ENCODE measurements at regions not wholly inside any gene's neighbourhood (a gene's known extent, or its start where the extent isn't known, plus 50 kb on each side); places are given as distances from the start of the nearest gene placed in this dataset.
A peak's percentile ranks its signal among the peaks of the same experiment; 100 is the strongest.
"Not testable (repeated sequence)": the region's sequence is repeated elsewhere in the genome, so short reads cannot be mapped to it uniquely, and the experiment has no call there.

- DNase-seq, result not testable (repeated sequence)
These were observed 61.1 kb downstream of the DEFB131A start for GRCh38 chr4:9505341-9505740.

- not testable (repeated sequence) for DNase-seq
These were observed 62.5 kb downstream of the DEFB131A start for GRCh38 chr4:9506672-9507071.

GRCh38 chr4:9512941-9513340 lies 68.7 kb downstream of the DEFB131A start:
- DNase-seq, result not testable (repeated sequence)

GRCh38 chr4:9519631-9520030 lies 75.4 kb downstream of the DEFB131A start:
- not testable (repeated sequence) for DNase-seq

- DNase-seq, result not testable (repeated sequence)
These were observed 78.7 kb downstream of the DEFB131A start for GRCh38 chr4:9522903-9523302.

GRCh38 chr4:9524406-9524805 lies 80.2 kb downstream of the DEFB131A start:
- not testable (repeated sequence) for DNase-seq

- DNase-seq, result peak; percentile 32
These were observed 88.1 kb downstream of the DEFB131A start for GRCh38 chr4:9532134-9532862.

GRCh38 chr4:9532863-9533192 lies 88.6 kb downstream of the DEFB131A start:
- not testable (repeated sequence) for DNase-seq

- not testable (repeated sequence) for DNase-seq
These were observed 92.9 kb downstream of the DEFB131A start for GRCh38 chr4:9537101-9537500.

GRCh38 chr4:9539939-9540520 lies 95.8 kb downstream of the DEFB131A start:
- not testable (repeated sequence) for DNase-seq

- DNase-seq, result not testable (repeated sequence)
These were observed 97.2 kb downstream of the DEFB131A start for GRCh38 chr4:9541388-9541915.

- DNase-seq, result not testable (repeated sequence)
These were observed 100.6 kb downstream of the DEFB131A start for GRCh38 chr4:9544851-9545250.

- DNase-seq, result not testable (repeated sequence)
These were observed 103.3 kb downstream of the DEFB131A start for GRCh38 chr4:9547470-9547869.

GRCh38 chr4:9556076-9556475 lies 111.9 kb downstream of the DEFB131A start:
- not testable (repeated sequence) for DNase-seq

- DNase-seq, result not testable (repeated sequence)
These were observed 133.7 kb downstream of the DEFB131A start for GRCh38 chr4:9577869-9578268.

GRCh38 chr4:9582880-9583279 lies 138.7 kb downstream of the DEFB131A start:
- DNase-seq, result not testable (repeated sequence)

- no peak for DNase-seq
These were observed 147.8 kb downstream of the DEFB131A start for GRCh38 chr4:9592010-9592409.

- DNase-seq, result no peak
These were observed 150.7 kb downstream of the DEFB131A start for GRCh38 chr4:9594948-9595347.

GRCh38 chr4:9595531-9595930 lies 151.3 kb downstream of the DEFB131A start:
- DNase-seq, result peak; percentile 68

- no peak for DNase-seq
These were observed 155.1 kb downstream of the DEFB131A start for GRCh38 chr4:9599266-9599665.

- DNase-seq, result no peak
These were observed 156.0 kb downstream of the DEFB131A start for GRCh38 chr4:9600246-9600645.

- no peak for DNase-seq
These were observed 158.2 kb downstream of the DEFB131A start for GRCh38 chr4:9602389-9602914.

- not testable (repeated sequence) for DNase-seq
These were observed 160.0 kb downstream of the DEFB131A start for GRCh38 chr4:9604031-9604892.

All from OCI-M1 (cell line).